Glutamatergic neuron (in vitro differentiated cells): ENCODE measurements at regions not wholly inside any gene's neighbourhood (a gene's known extent, or its start where the extent isn't known, plus 50 kb on each side); places are given as distances from the start of the nearest gene placed in this dataset.

Experiments
- DNase-seq: peaks from one replicate; pipeline ENCODE4 v3.0.0; 2022
- H3K27ac Mint-ChIP-seq: one replicate; pipeline ENCODE4 v1.8.0; 2020; ENCODE audit warnings: mild to moderate bottlenecking, mixed read lengths, inconsistent platforms; ENCODE audit not compliant: unreplicated experiment
- H3K27me3 Mint-ChIP-seq: one replicate; pipeline ENCODE4 v1.8.0; 2020; ENCODE audit warnings: mild to moderate bottlenecking, moderate library complexity, mixed read lengths, inconsistent platforms; ENCODE audit not compliant: unreplicated experiment
- H3K36me3 Mint-ChIP-seq: one replicate; pipeline ENCODE4 v1.8.0; 2020; ENCODE audit warnings: mild to moderate bottlenecking, mixed read lengths, inconsistent platforms; ENCODE audit not compliant: unreplicated experiment
- H3K4me1 Mint-ChIP-seq: one replicate; pipeline ENCODE4 v1.8.0; 2020; ENCODE audit warnings: mild to moderate bottlenecking, low read depth, mixed read lengths, inconsistent platforms; ENCODE audit not compliant: unreplicated experiment
- H3K4me3 Mint-ChIP-seq: one replicate; pipeline ENCODE4 v1.8.0; 2020; ENCODE audit warnings: mild to moderate bottlenecking, mixed read lengths, inconsistent platforms; ENCODE audit not compliant: unreplicated experiment
- H3K9me3 Mint-ChIP-seq: one replicate; pipeline ENCODE4 v1.8.0; 2020; ENCODE audit warnings: mild to moderate bottlenecking, moderate library complexity, mixed read lengths, inconsistent platforms; ENCODE audit not compliant: unreplicated experiment
- TF ChIP-seq, protein P1 (sequence below): fragments of 200-600 bp; sonication (generic); IDR thresholded peaks from one replicate; pipeline ENCODE4 v1.5.0; 2021; ENCODE audit not compliant: partially characterized antibody, unreplicated experiment

DNA sequence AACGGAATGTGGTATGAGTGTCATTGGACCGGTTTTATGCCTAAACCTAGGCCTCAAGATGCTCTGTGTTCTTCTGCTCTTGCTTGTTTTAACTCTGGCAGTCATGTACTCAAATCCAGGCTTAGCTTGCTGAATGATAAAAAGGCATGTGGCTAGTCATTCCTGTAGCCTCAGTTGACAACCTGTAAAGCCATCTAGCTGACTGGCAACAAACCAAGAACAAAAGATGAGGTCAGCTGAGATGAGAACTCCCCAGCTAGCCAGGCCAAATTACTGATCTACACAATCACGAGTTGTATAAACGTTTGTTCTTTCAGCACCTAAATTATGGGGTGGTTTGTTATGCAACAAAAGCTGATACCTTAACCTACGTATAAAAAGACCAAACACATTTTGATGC lies 1406.0 kb upstream of the CDH8 start:
- H3K27ac Mint-ChIP-seq, result no peak overlapping the region
- TF ChIP-seq, protein P1, sequence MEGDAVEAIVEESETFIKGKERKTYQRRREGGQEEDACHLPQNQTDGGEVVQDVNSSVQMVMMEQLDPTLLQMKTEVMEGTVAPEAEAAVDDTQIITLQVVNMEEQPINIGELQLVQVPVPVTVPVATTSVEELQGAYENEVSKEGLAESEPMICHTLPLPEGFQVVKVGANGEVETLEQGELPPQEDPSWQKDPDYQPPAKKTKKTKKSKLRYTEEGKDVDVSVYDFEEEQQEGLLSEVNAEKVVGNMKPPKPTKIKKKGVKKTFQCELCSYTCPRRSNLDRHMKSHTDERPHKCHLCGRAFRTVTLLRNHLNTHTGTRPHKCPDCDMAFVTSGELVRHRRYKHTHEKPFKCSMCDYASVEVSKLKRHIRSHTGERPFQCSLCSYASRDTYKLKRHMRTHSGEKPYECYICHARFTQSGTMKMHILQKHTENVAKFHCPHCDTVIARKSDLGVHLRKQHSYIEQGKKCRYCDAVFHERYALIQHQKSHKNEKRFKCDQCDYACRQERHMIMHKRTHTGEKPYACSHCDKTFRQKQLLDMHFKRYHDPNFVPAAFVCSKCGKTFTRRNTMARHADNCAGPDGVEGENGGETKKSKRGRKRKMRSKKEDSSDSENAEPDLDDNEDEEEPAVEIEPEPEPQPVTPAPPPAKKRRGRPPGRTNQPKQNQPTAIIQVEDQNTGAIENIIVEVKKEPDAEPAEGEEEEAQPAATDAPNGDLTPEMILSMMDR, result no peak
- H3K27me3 Mint-ChIP-seq, result no peaks in the 10 kb centered on the region
- H3K4me3 Mint-ChIP-seq, result no peak overlapping the region
- no peaks in the 10 kb centered on the region for H3K4me1 Mint-ChIP-seq
- DNase-seq, result no peak
- H3K36me3 Mint-ChIP-seq, result no peaks in the 10 kb centered on the region
- H3K9me3 Mint-ChIP-seq, result no peaks in the 10 kb centered on the region

DNA sequence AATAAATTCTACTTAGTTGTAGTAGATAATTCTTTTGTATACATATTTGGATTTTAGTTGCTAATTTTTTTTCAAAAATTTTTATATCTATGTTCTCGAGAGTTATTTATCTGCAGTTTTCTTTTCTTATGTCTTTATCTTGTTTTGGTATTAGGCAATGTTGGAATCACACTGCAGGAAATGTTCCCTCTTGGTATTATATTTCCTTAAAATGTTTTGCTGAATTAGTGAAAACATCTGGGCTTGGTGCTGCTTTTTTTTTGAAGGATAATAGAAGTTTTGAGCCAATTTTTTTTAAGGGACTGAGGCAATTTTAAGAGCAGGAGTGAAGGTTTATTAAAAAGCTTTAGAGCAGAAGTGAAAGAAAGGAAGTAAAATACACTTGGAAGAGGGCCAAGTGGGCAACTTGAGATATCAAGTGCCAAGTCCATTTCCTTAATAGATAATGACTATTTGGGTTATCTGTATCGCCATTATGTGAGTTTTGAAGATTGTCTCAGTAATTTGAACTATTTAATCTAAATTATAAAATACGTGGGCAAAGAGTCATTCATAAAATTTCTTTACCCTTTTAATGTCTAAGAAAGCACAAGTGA lies 1390.1 kb upstream of the CDH8 start:
- Mint-ChIP-seq H3K27me3 (peaks cover under 1% of the 10 kb centered on the region), H3K36me3 (no peaks in the 10 kb centered on the region), H3K9me3 (peaks cover 5% of the 10 kb centered on the region), H3K4me3 (no peak overlapping the region), H3K4me1 (peaks cover 23% of the 10 kb centered on the region), H3K27ac (no peak overlapping the region)
- DNase-seq, result no peak
- TF ChIP-seq, protein P1, result no peak

DNA sequence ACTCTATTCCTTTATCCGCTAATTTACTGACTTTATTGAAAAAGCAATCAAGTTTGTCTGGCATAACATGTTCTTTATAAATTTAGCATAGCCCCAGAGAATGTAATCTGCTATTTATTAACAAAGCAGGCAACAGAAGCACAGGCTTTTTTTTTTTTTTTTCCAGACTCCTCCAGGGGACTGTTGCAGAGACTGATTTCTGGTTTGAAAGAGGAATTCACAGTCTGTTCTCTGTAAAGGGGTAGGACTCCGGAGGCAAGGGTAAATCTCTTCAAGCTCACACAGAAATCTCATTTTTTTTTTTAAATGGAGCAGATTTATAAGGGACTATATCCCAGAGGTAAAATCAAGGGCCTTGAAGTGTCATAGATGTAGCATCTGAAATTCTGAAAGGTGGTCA lies 1386.5 kb upstream of the CDH8 start:
- no peaks in the 10 kb centered on the region for H3K36me3 Mint-ChIP-seq
- peak overlapping the region; percentile 95 for H3K27ac Mint-ChIP-seq
- no peaks in the 10 kb centered on the region for H3K27me3 Mint-ChIP-seq
- TF ChIP-seq, protein P1, result no peak
- H3K4me1 Mint-ChIP-seq, result peaks cover 31% of the 10 kb centered on the region
- peaks cover 5% of the 10 kb centered on the region for H3K9me3 Mint-ChIP-seq
- no peak for DNase-seq
- peak overlapping the region; percentile 50 for H3K4me3 Mint-ChIP-seq

DNA sequence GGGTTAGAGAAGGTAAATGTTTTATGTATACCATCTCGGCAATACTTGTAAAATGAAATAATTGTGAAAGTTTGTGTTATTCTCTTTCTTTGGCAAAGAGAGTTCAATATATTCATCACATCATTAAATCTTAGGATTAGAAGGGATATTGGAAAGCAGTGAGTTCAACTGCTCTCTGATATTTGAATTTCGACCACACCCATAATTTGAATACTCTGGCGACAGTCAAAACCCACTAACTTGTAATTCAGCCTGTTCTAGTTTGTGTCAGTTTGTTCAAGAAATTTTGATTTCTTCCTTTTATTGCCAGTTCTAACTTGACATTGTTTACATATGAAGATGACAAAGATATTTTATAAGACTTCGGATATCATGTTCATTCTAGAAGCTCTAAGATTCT lies 1380.5 kb upstream of the CDH8 start:
- no peak overlapping the region for H3K27ac Mint-ChIP-seq
- TF ChIP-seq, protein P1, result no peak
- DNase-seq, result no peak
- peaks cover 1% of the 10 kb centered on the region for H3K27me3 Mint-ChIP-seq
- no peak overlapping the region for H3K4me3 Mint-ChIP-seq
- H3K4me1 Mint-ChIP-seq, result peaks cover 29% of the 10 kb centered on the region
- no peaks in the 10 kb centered on the region for H3K9me3 Mint-ChIP-seq
- no peaks in the 10 kb centered on the region for H3K36me3 Mint-ChIP-seq

DNA sequence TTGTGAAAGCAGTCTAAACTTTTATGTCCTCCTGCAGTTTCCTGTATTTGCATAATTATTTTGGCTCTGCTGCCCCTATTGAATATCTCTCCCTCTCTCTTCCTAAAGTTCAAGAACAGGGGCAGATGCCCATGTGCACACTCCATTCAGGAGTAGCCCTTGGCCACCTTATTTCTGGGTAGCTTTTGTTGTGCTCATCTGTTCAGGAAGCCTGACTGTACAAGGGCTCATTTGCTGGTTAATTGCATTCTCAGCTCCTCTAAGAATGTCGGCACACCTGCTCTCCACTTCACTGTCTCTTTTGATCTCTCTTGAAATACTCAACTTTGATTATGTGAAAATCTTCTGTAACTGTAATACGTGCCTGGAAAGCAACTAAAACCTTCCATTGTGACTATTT lies 1378.8 kb upstream of the CDH8 start:
- Mint-ChIP-seq H3K9me3 (no peaks in the 10 kb centered on the region), H3K36me3 (no peaks in the 10 kb centered on the region), H3K27me3 (peaks cover 1% of the 10 kb centered on the region), H3K27ac (peak overlapping the region; percentile 48), H3K4me1 (peaks cover 25% of the 10 kb centered on the region), H3K4me3 (no peak overlapping the region)
- TF ChIP-seq, protein P1, result no peak
- DNase-seq, result no peak
